Lower lobe of right lung (tissue), 2 donors: ENCODE measurements at regions not wholly inside any gene's neighbourhood (a gene's known extent, or its start where the extent isn't known, plus 50 kb on each side); places are given as distances from the start of the nearest gene placed in this dataset.

Experiments
- ATAC-seq, 2 donors: fragments of 200-7000 bp; cut with Tn5 transposase; one replicate each; pipeline ENCODE4 v1.9.1; 2020 to 2022; ENCODE audit warnings: mild to moderate bottlenecking in 2 of 2, moderate library complexity in 2 of 2
- DNase-seq: peaks from one replicate; pipeline ENCODE4 v3.0.0-alpha.2; 2020
- H3K27ac ChIP-seq: fragments of 200-600 bp; one replicate; pipeline ENCODE4 v1.8.0; 2022
- H3K27me3 ChIP-seq: fragments of 200-600 bp; one replicate; pipeline ENCODE4 v1.8.0; 2022; ENCODE audit warnings: low read depth
- H3K36me3 ChIP-seq: fragments of 200-600 bp; one replicate; pipeline ENCODE4 v1.8.0; 2022; ENCODE audit warnings: mild to moderate bottlenecking
- H3K4me1 ChIP-seq: fragments of 200-600 bp; one replicate; pipeline ENCODE4 v1.8.0; 2022
- H3K4me3 ChIP-seq: fragments of 200-600 bp; one replicate; pipeline ENCODE4 v1.8.0; 2022; ENCODE audit warnings: mild to moderate bottlenecking
- H3K9me3 ChIP-seq: fragments of 200-600 bp; one replicate; pipeline ENCODE4 v1.8.0; 2022
- CTCF ChIP-seq: fragments of 200-600 bp; IDR thresholded peaks from one replicate; pipeline ENCODE4 v1.8.0; 2022; ENCODE audit warnings: antibody characterized with exemption, mild to moderate bottlenecking
- intact Hi-C: fragments of 100-400 bp; cut with DNase I; formaldehyde crosslinking; loops from one replicate; pipeline ENCODE4 v1.11.0; 2022
- donor health status: DM: no; HTN: yes; CAD: no; lungs with severe emphysema.

- Histone ChIP-seq H3K9me3 (no peaks in the 10 kb centered on the region), H3K36me3 (no peaks in the 10 kb centered on the region), H3K4me1 (no peaks in the 10 kb centered on the region), H3K27ac (no peak overlapping the region), H3K27me3 (no peaks in the 10 kb centered on the region), H3K4me3 (no peak overlapping the region)
- intact Hi-C loops, result no loop called here
- no peak for TF ChIP-seq CTCF
- ATAC-seq, result no peak
- no peak for DNase-seq
These were observed 346.5 kb downstream of the BCL11B start for GRCh38 chr14:98925354-98926040.

GRCh38 chr14:98926146-98926545 is 345.9 kb downstream of the BCL11B start:
- no peak for TF ChIP-seq CTCF
- Histone ChIP-seq H3K4me3 (no peak overlapping the region), H3K9me3 (no peaks in the 10 kb centered on the region), H3K27ac (no peak overlapping the region), H3K4me1 (no peaks in the 10 kb centered on the region), H3K27me3 (no peaks in the 10 kb centered on the region), H3K36me3 (no peaks in the 10 kb centered on the region)
- ATAC-seq (no peak), DNase-seq (no peak)
- intact Hi-C loops, result no loop called here

- DNase-seq (no peak), ATAC-seq (no peak)
- Histone ChIP-seq H3K9me3 (no peaks in the 10 kb centered on the region), H3K4me3 (no peak overlapping the region), H3K27me3 (no peaks in the 10 kb centered on the region), H3K27ac (no peak overlapping the region), H3K4me1 (no peaks in the 10 kb centered on the region), H3K36me3 (no peaks in the 10 kb centered on the region)
- intact Hi-C loops, result no loop called here
- no peak for TF ChIP-seq CTCF
These were observed 345.2 kb downstream of the BCL11B start for GRCh38 chr14:98926801-98927200.

- H3K36me3 ChIP-seq, result no peaks in the 10 kb centered on the region
These were observed 344.0 kb downstream of the BCL11B start for GRCh38 chr14:98927986-98928385.

GRCh38 chr14:98928418-98928817 is 343.6 kb downstream of the BCL11B start:
- Histone ChIP-seq H3K27ac (no peak overlapping the region), H3K27me3 (no peaks in the 10 kb centered on the region), H3K4me3 (no peak overlapping the region), H3K9me3 (no peaks in the 10 kb centered on the region), H3K36me3 (no peaks in the 10 kb centered on the region), H3K4me1 (no peaks in the 10 kb centered on the region)
- no peak for ATAC-seq
- intact Hi-C loops, result no loop called here
- no peak for TF ChIP-seq CTCF
- no peak for DNase-seq

More at GRCh38 chr14:98927986-98928385, 344.0 kb downstream of the BCL11B start:
- no peak overlapping the region for H3K27ac ChIP-seq
- TF ChIP-seq CTCF, result no peak
- no peak overlapping the region for H3K4me3 ChIP-seq
- DNase-seq (no peak), ATAC-seq (no peak)
- H3K4me1 ChIP-seq, result no peaks in the 10 kb centered on the region
- H3K9me3 ChIP-seq, result no peaks in the 10 kb centered on the region
- H3K27me3 ChIP-seq, result no peaks in the 10 kb centered on the region
- intact Hi-C loops, result no loop called here
